IMR-90 (cell line): ENCODE measurements at regions not wholly inside any gene's neighbourhood (a gene's known extent, or its start where the extent isn't known, plus 50 kb on each side); places are given as distances from the start of the nearest gene placed in this dataset.
"Not testable (repeated sequence)": the region's sequence is repeated elsewhere in the genome, so short reads cannot be mapped to it uniquely, and the experiment has no call there.

Source experiments
- ATAC-seq: fragments of 200-7000 bp; cut with Tn5 transposase; 2 replicates; pipeline ENCODE4 v1.9.1; 2020; ENCODE audit warnings: low read depth, mild to moderate bottlenecking, moderate library complexity
- BruUV-seq: library from RNA; stranded (reverse); fragments of 400-500 nt; replicated peaks from 2 replicates; lab custom pipeline; 2021; lab: Mats Ljungman, UMichigan
- CTCF ChIA-PET: fragments of 300-600 bp; formaldehyde crosslinking; extraction: SDS; loops from one replicate; lab custom pipeline; 2021; ENCODE audit warnings: antibody characterized with exemption; lab: Yijun Ruan, JAX
- POLR2A ChIA-PET: fragments of 300-600 bp; sonication (Branson Sonifier 250); formaldehyde crosslinking; loops from one replicate; lab custom pipeline; 2022; ENCODE audit warnings: antibody characterized with exemption; ENCODE audit not compliant: unreplicated experiment; lab: Charles Lee
- DNase-seq: peaks from one replicate; pipeline ENCODE4 v3.0.0; 2013
- H2AFZ ChIP-seq: replicated peaks from 2 replicates; pipeline ENCODE3; 2013; ENCODE audit warnings: low read length, mild to moderate bottlenecking; ENCODE audit not compliant: poor library complexity
- H2AK5ac ChIP-seq: 2 replicates; pipeline ENCODE4 v1.6.1; 2013; ENCODE audit warnings: low read depth, low read length, inconsistent platforms
- H2AK9ac ChIP-seq: replicated peaks from 2 replicates; pipeline ENCODE3; 2013; ENCODE audit warnings: mild to moderate bottlenecking, low read depth, low read length, moderate library complexity; ENCODE audit not compliant: poor library complexity
- H2BK120ac ChIP-seq: 2 replicates; pipeline ENCODE4 v1.6.1; 2013; ENCODE audit warnings: low read depth, low read length, inconsistent platforms
- H2BK15ac ChIP-seq: 3 replicates; pipeline ENCODE4 v1.6.1; 2013; ENCODE audit warnings: low read depth, low read length, inconsistent platforms
- H2BK20ac ChIP-seq: 2 replicates; pipeline ENCODE4 v1.6.1; 2013; ENCODE audit warnings: low read depth, mild to moderate bottlenecking, inconsistent platforms, low read length, moderate library complexity
- H2BK5ac ChIP-seq: 2 replicates; pipeline ENCODE4 v1.6.1; 2013; ENCODE audit warnings: mild to moderate bottlenecking, low read depth, low read length, inconsistent platforms; ENCODE audit not compliant: poor library complexity, severe bottlenecking
- H3K14ac ChIP-seq: replicated peaks from 2 replicates; pipeline ENCODE4 v1.6.1; 2013; ENCODE audit warnings: low read depth, low read length, inconsistent platforms
- H3K18ac ChIP-seq: 2 replicates; pipeline ENCODE4 v1.6.1; 2013; ENCODE audit warnings: low read depth, low read length, control low read depth
- H3K23ac ChIP-seq: 2 replicates; pipeline ENCODE4 v1.6.1; 2013; ENCODE audit warnings: low read depth, low read length, inconsistent platforms
- H3K27ac ChIP-seq: 2 replicates; pipeline ENCODE4 v1.5.1; 2013; ENCODE audit warnings: mild to moderate bottlenecking, control low read depth, low read length; ENCODE audit not compliant: insufficient read depth
- H3K27me3 ChIP-seq: 2 replicates; pipeline ENCODE4 v1.6.1; 2013; ENCODE audit warnings: low read length; ENCODE audit not compliant: control insufficient read depth, insufficient read depth
- H3K36me3 ChIP-seq: 2 replicates; pipeline ENCODE4 v1.6.1; 2013; ENCODE audit warnings: low read length, mixed read lengths; ENCODE audit not compliant: control insufficient read depth, insufficient read depth
- H3K4ac ChIP-seq: 2 replicates; pipeline ENCODE4 v1.6.1; 2013; ENCODE audit warnings: low read depth, low read length, inconsistent platforms
- H3K4me1 ChIP-seq: 2 replicates; pipeline ENCODE4 v1.6.1; 2013; ENCODE audit warnings: low read length, mixed read lengths; ENCODE audit not compliant: control insufficient read depth, insufficient read depth
- H3K4me2 ChIP-seq: 2 replicates; pipeline ENCODE4 v1.6.1; 2013; ENCODE audit warnings: low read depth, mild to moderate bottlenecking, control low read depth, low read length, moderate library complexity
- H3K4me3 ChIP-seq: 2 replicates; pipeline ENCODE4 v1.5.1; 2013; ENCODE audit warnings: low read depth, mild to moderate bottlenecking, control low read depth, low read length, moderate library complexity; ENCODE audit not compliant: insufficient read depth
- H3K56ac ChIP-seq: 2 replicates; pipeline ENCODE4 v1.6.1; 2013; ENCODE audit warnings: low read length, inconsistent platforms; ENCODE audit not compliant: insufficient read depth; ENCODE audit errors: extremely low read depth
- H3K79me1 ChIP-seq, 2 experiments: 2 replicates each; pipeline ENCODE4 v1.6.1; 2013; ENCODE audit warnings: low read length in 2 of 2, inconsistent platforms in 1 of 2, low read depth in 1 of 2
- H3K9ac ChIP-seq: 2 replicates; pipeline ENCODE4 v1.6.1; 2013; ENCODE audit warnings: low read depth, low read length, control low read depth
- H3K9me1 ChIP-seq: 2 replicates; pipeline ENCODE4 v1.6.1; 2013; ENCODE audit warnings: low read length, inconsistent platforms; ENCODE audit not compliant: insufficient read depth
- H3K9me3 ChIP-seq: 2 replicates; pipeline ENCODE4 v1.6.1; 2013; ENCODE audit warnings: low read length; ENCODE audit not compliant: control insufficient read depth, insufficient read depth
- H4K20me1 ChIP-seq: 2 replicates; pipeline ENCODE4 v1.6.1; 2013; ENCODE audit warnings: low read length, inconsistent platforms; ENCODE audit not compliant: insufficient read depth
- H4K5ac ChIP-seq: 2 replicates; pipeline ENCODE4 v1.6.1; 2013; ENCODE audit warnings: mild to moderate bottlenecking, low read depth, low read length, control low read depth
- H4K8ac ChIP-seq, 2 experiments: 2 replicates each; pipeline ENCODE4 v1.6.1; 2013; ENCODE audit warnings: low read depth in 2 of 2, low read length in 2 of 2, control low read depth in 1 of 2, inconsistent platforms in 1 of 2
- H4K91ac ChIP-seq: 2 replicates; pipeline ENCODE4 v1.6.1; 2013; ENCODE audit warnings: low read depth, low read length, inconsistent platforms; ENCODE audit not compliant: insufficient read depth
- WGBS, 2 experiments: methylation state at CpG; one replicate each; pipeline versions ENCODE4 v1.1.5 to v1.1.7; 2013; ENCODE audit warnings: missing lambda C conversion rate in 2 of 2; ENCODE audit not compliant: insufficient read length in 1 of 2; ENCODE audit errors: extremely low coverage in 2 of 2; 5-methylcytosine and 5-hydroxymethylcytosine counted together
- dilution Hi-C: fragments of 300-500 bp; cut with HindIII; formaldehyde crosslinking; loops from one replicate; pipeline ENCODE4 v1.14.3; 2018; ENCODE audit warnings: low sequenced_read_pairs; ENCODE audit not compliant: unreplicated experiment
- in situ Hi-C: fragments of 300-500 bp; cut with MboI; formaldehyde crosslinking; loops from 3 replicates; pipeline ENCODE4 v1.14.3; 2019; ENCODE audit warnings: low sequenced_read_pairs, inconsistent platforms, mixed read lengths
- intact Hi-C: fragments of 100-400 bp; cut with micrococcal nuclease; formaldehyde crosslinking; loops from 2 replicates; pipeline ENCODE4 v1.10.0; 2022

DNA sequence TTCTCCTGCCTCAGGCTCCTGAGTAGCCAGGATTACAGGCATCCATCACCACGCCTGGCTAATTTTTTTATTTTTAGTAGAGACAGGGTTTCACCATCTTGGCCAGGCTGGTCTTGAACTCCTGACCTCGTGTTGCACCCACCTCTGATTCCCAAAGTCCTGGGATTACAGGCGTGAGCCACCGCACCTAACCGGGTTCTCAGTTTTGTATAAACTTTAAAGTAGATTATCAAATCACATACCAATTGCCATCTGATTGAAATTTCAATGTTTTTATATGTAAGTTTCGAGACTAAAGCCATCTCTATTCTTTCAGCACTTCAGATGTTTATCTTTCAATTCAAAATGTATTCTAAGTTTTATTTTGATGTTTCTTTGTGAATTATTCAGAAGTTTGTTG is 110.1 kb downstream of the POTEH start:
- H3K27me3 ChIP-seq, H2AFZ ChIP-seq, H3K9me3 ChIP-seq, H3K9ac ChIP-seq, H3K4me2 ChIP-seq, H2BK20ac ChIP-seq, H3K56ac ChIP-seq, H3K27ac ChIP-seq, intact Hi-C loops, H2BK15ac ChIP-seq, H4K5ac ChIP-seq, H2BK120ac ChIP-seq, H3K36me3 ChIP-seq, H3K9me1 ChIP-seq, dilution Hi-C loops, DNase-seq, in situ Hi-C loops, ATAC-seq, H3K79me1 ChIP-seq, H3K4me1 ChIP-seq, H2AK9ac ChIP-seq, H3K4me3 ChIP-seq, H2AK5ac ChIP-seq, H3K23ac ChIP-seq, H4K20me1 ChIP-seq, H4K91ac ChIP-seq, BruUV-seq, H3K4ac ChIP-seq, H2BK5ac ChIP-seq, CTCF ChIA-PET, H3K14ac ChIP-seq, H4K8ac ChIP-seq, POLR2A ChIA-PET, H3K18ac ChIP-seq: not testable (repeated sequence)
- WGBS, 2 experiments = no CpG with 5 or more reads among the region's 6 CpGs

DNA sequence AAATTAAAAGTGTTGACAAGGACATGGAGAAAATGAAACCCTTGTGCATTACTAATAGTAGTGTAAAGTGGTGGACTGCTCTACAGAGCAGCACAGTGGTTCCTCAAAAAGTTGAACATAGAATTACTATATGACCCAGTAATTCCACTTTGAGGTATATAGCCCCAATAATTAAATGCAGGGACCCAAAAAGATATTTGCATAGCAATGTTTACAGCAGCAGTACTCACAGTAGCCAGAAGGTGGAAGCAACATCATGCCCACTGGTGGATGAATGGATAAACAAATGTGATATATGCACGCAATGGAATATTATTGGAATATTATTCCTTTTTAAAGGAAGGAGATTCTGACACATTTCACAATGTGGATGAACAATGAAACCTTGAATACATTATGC is 121.3 kb downstream of the POTEH start:
- H3K56ac ChIP-seq, CTCF ChIA-PET, DNase-seq, H3K14ac ChIP-seq, H4K20me1 ChIP-seq, H3K4me3 ChIP-seq, H3K9me1 ChIP-seq, H2BK20ac ChIP-seq, H3K9me3 ChIP-seq, H3K27ac ChIP-seq, H3K4me1 ChIP-seq, H3K23ac ChIP-seq, H2BK120ac ChIP-seq, H2BK15ac ChIP-seq, H2AFZ ChIP-seq, H2AK5ac ChIP-seq, H3K9ac ChIP-seq, BruUV-seq, H4K8ac ChIP-seq, H3K36me3 ChIP-seq, H3K18ac ChIP-seq, dilution Hi-C loops, in situ Hi-C loops, H3K27me3 ChIP-seq, H4K91ac ChIP-seq, H3K79me1 ChIP-seq, H2AK9ac ChIP-seq, intact Hi-C loops, H2BK5ac ChIP-seq, H4K5ac ChIP-seq, POLR2A ChIA-PET, H3K4me2 ChIP-seq, H3K4ac ChIP-seq: not testable (repeated sequence)
- no CpG with 5 or more reads among the region's 1 CpG for WGBS, 2 experiments
- ATAC-seq = peak; percentile 57
